SK-N-SH (cell line): ENCODE measurements at regions not wholly inside any gene's neighbourhood (a gene's known extent, or its start where the extent isn't known, plus 50 kb on each side); places are given as distances from the start of the nearest gene placed in this dataset.

Source experiments
- CTCF ChIA-PET: fragments of 300-600, 350-600 bp; formaldehyde crosslinking; extraction: SDS; loops from one replicate; lab custom pipeline; 2021; lab: Yijun Ruan, JAX
- POLR2A ChIA-PET: fragments of 350-600 bp; sonication (Branson Sonifier 250); formaldehyde crosslinking; extraction: SDS; loops from one replicate; lab custom pipeline; 2020; ENCODE audit warnings: antibody characterized with exemption, inconsistent platforms; lab: Yijun Ruan, JAX
- DNase-seq: peaks from one replicate; pipeline ENCODE4 v3.0.0; 2012
- H2AFZ ChIP-seq: fragments of 200-600 bp; sonication (generic); 2 replicates; pipeline ENCODE4 v1.8.1; 2016; ENCODE audit warnings: antibody characterized with exemption, mild to moderate bottlenecking, low read depth
- H3F3A ChIP-seq: fragments of 200-600 bp; sonication (generic); replicated peaks from 2 replicates; pipeline ENCODE3; 2016; ENCODE audit warnings: antibody characterized with exemption, mild to moderate bottlenecking; ENCODE audit not compliant: insufficient read depth
- H3K27ac ChIP-seq, 2 experiments: fragments of 200-500 bp in 1 of 2; fragments of 200-600 bp in 1 of 2; sonication (Bioruptor generic) in 1 of 2; sonication (generic), shearing (Covaris generic) in 1 of 2; 2 replicates each; pipeline versions ENCODE4 v1.5.1 to v1.6.1; 2014 to 2016; ENCODE audit warnings: low read depth in 2 of 2, inconsistent platforms in 1 of 2, low read length in 1 of 2, mild to moderate bottlenecking in 1 of 2, mixed read lengths in 1 of 2
- H3K27me3 ChIP-seq: fragments of 200-600 bp; sonication (generic), shearing (Covaris generic); 2 replicates; pipeline ENCODE4 v1.6.1; 2016; ENCODE audit warnings: mixed run types; ENCODE audit not compliant: insufficient read depth
- H3K36me3 ChIP-seq, 2 experiments: fragments of 200-500 bp in 1 of 2; fragments of 200-600 bp in 1 of 2; sonication (Bioruptor generic) in 1 of 2; sonication (generic) in 1 of 2; replicated peaks in 1 of 2; 2 replicates each; pipeline versions ENCODE3 to v1.5.1; 2014 to 2016; ENCODE audit warnings: low read length in 1 of 2, mild to moderate bottlenecking in 1 of 2; ENCODE audit not compliant: insufficient read depth in 2 of 2, control insufficient read depth in 1 of 2
- H3K4me1 ChIP-seq, 2 experiments: fragments of 200-500 bp in 1 of 2; fragments of 200-600 bp in 1 of 2; sonication (Bioruptor generic) in 1 of 2; sonication (generic), shearing (Covaris generic) in 1 of 2; 2 replicates each; pipeline versions ENCODE4 v1.5.1 to v1.6.1; 2014 to 2016; ENCODE audit warnings: low read depth in 1 of 2, low read length in 1 of 2, mixed run types in 1 of 2; ENCODE audit not compliant: insufficient read depth in 2 of 2, control insufficient read depth in 1 of 2
- H3K4me2 ChIP-seq: fragments of 200-600 bp; sonication (generic), shearing (Covaris generic); 2 replicates; pipeline ENCODE4 v1.6.1; 2017; ENCODE audit warnings: mixed run types
- H3K4me3 ChIP-seq, 2 experiments: fragments of 200-500 bp in 1 of 2; fragments of 200-600 bp in 1 of 2; sonication (Bioruptor generic) in 1 of 2; sonication (generic), shearing (Covaris generic) in 1 of 2; 2 replicates each; pipeline versions ENCODE4 v1.5.1 to v1.8.1; 2014 to 2016; ENCODE audit warnings: low read depth in 2 of 2, inconsistent platforms in 1 of 2, low read length in 1 of 2, mild to moderate bottlenecking in 1 of 2, mixed read lengths in 1 of 2, moderate library complexity in 1 of 2
- H3K79me2 ChIP-seq: fragments of 200-600 bp; sonication (generic); 2 replicates; pipeline ENCODE4 v1.8.1; 2017; ENCODE audit warnings: mild to moderate bottlenecking; ENCODE audit not compliant: insufficient read depth
- H3K9ac ChIP-seq: fragments of 200-600 bp; sonication (generic); 2 replicates; pipeline ENCODE4 v1.6.1; 2017; ENCODE audit warnings: mixed run types
- H3K9me2 ChIP-seq: fragments of 200-600 bp; sonication (generic); 2 replicates; pipeline ENCODE4 v1.6.1; 2017; ENCODE audit warnings: mixed run types
- H3K9me3 ChIP-seq: fragments of 200-600 bp; sonication (generic); 2 replicates; pipeline ENCODE4 v1.6.1; 2017; ENCODE audit warnings: mixed run types, mild to moderate bottlenecking, moderate library complexity
- H4K20me1 ChIP-seq: fragments of 200-600 bp; sonication (generic); 2 replicates; pipeline ENCODE4 v1.6.1; 2017; ENCODE audit warnings: mild to moderate bottlenecking, mixed run types; ENCODE audit not compliant: insufficient read depth
- CHD2 ChIP-seq: fragments of 150-350 bp; IDR thresholded peaks from 2 replicates; pipeline ENCODE4 v1.6.1; 2018; ENCODE audit warnings: low read length; ENCODE audit not compliant: partially characterized antibody
- ELF1 ChIP-seq: IDR thresholded peaks from 2 replicates; pipeline ENCODE4 v1.4.0; 2012
- EP300 ChIP-seq, 2 experiments: IDR thresholded peaks; 2 replicates each; pipeline versions ENCODE4 v1.4.0 to v1.6.1; 2012; ENCODE audit warnings: borderline replicate concordance in 1 of 2, low read depth in 1 of 2, low read length in 1 of 2
- FOSL2 ChIP-seq: IDR thresholded peaks from 2 replicates; pipeline ENCODE4 v1.4.0; 2012; ENCODE audit warnings: low read depth, mild to moderate bottlenecking, moderate library complexity, borderline replicate concordance
- FOXJ3 ChIP-seq: sonication (generic); formaldehyde crosslinking; IDR thresholded peaks from 2 replicates; pipeline ENCODE4 v1.5.1; 2020; ENCODE audit warnings: mild to moderate bottlenecking, missing genetic modification reagents
- GABPA ChIP-seq: IDR thresholded peaks from 2 replicates; pipeline ENCODE4 v1.4.0; 2012; ENCODE audit warnings: low read depth, mild to moderate bottlenecking
- JUND ChIP-seq: IDR thresholded peaks from 2 replicates; pipeline ENCODE4 v1.4.0; 2012
- NRF1 ChIP-seq: IDR thresholded peaks from 2 replicates; pipeline ENCODE4 v1.6.1; 2012; ENCODE audit warnings: low read depth, mild to moderate bottlenecking, low read length
- RCOR1 ChIP-seq: fragments of 150-350 bp; IDR thresholded peaks from 2 replicates; pipeline ENCODE4 v1.6.1; 2017; ENCODE audit warnings: antibody characterized with exemption, low read length
- RXRA ChIP-seq: IDR thresholded peaks from 2 replicates; pipeline ENCODE4 v1.4.0; 2012; ENCODE audit warnings: low read depth, mild to moderate bottlenecking, borderline replicate concordance
- SIN3A ChIP-seq: IDR thresholded peaks from 2 replicates; pipeline ENCODE4 v1.6.1; 2012; ENCODE audit warnings: low read depth, mild to moderate bottlenecking, low read length, moderate library complexity, borderline replicate concordance
- SMC3 ChIP-seq: IDR thresholded peaks from 2 replicates; pipeline ENCODE4 v1.6.1; 2012; ENCODE audit warnings: low read depth, low read length, improper control_type of control experiment
- TEAD4 ChIP-seq: IDR thresholded peaks from 2 replicates; pipeline ENCODE4 v1.4.0; 2012; ENCODE audit warnings: mild to moderate bottlenecking, borderline replicate concordance; ENCODE audit not compliant: insufficient read depth
- WGBS: methylation state at CpG from one replicate; pipeline ENCODE4 v1.1.6; 2017; ENCODE audit warnings: low lambda C conversion rate; 5-methylcytosine and 5-hydroxymethylcytosine counted together
- TF ChIP-seq, protein P1 (sequence below): fragments of 150-350 bp; IDR thresholded peaks from 2 replicates; pipeline ENCODE4 v1.6.1; 2016; ENCODE audit warnings: mild to moderate bottlenecking, low read depth, low read length
- TF ChIP-seq, protein P2 (sequence below): fragments of 150-350 bp; IDR thresholded peaks from 2 replicates; pipeline ENCODE4 v1.6.1; 2017; ENCODE audit warnings: antibody characterized with exemption, low read length, low read depth, borderline replicate concordance
- TF ChIP-seq, protein P3 (sequence below): IDR thresholded peaks from 2 replicates; pipeline ENCODE4; 2012
- TF ChIP-seq, protein P4 (sequence below): IDR thresholded peaks from 2 replicates; pipeline ENCODE4 v1.4.0; 2012; ENCODE audit warnings: low read depth
- TF ChIP-seq, protein P5 (sequence below): IDR thresholded peaks from 2 replicates; pipeline ENCODE4 v1.6.1; 2012; ENCODE audit warnings: mild to moderate bottlenecking, low read depth, low read length, moderate library complexity
- TF ChIP-seq, protein P6 (sequence below): IDR thresholded peaks from 2 replicates; pipeline ENCODE4 v1.4.0; 2012; ENCODE audit warnings: low read depth, borderline replicate concordance

DNA sequence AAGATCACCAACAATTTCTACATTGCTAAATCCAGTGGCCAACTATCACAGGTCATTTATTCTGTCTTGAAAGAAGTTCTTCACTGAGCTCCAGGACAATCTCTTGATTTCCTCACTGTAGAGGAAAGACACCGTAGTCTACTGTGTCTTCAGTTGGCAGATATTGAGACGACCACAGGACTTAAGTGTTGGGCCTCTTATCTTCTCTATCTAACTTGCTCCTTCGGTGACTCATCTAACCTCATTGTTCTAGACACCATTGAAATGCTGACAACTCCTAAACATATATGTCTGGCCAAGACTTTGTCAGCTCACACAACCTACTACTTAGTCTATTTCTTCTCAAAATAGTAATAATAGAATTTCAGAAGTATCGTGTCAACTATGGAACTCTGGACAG lies 425.8 kb downstream of the ARAP2 start:
- 10% methylated on average over 4 of the region's 4 CpGs for WGBS
- POLR2A ChIA-PET = no interaction called here
- no peak overlapping the region for H3K4me3 ChIP-seq
- H2AFZ ChIP-seq = no peak overlapping the region
- no peak for DNase-seq
- no peaks in the 10 kb centered on the region for H3K36me3 ChIP-seq
- H3F3A ChIP-seq = no peaks in the 10 kb centered on the region
- H3K9me2 ChIP-seq = no peaks in the 10 kb centered on the region
- no peak overlapping the region for H3K4me2 ChIP-seq
- TF ChIP-seq, protein P1, sequence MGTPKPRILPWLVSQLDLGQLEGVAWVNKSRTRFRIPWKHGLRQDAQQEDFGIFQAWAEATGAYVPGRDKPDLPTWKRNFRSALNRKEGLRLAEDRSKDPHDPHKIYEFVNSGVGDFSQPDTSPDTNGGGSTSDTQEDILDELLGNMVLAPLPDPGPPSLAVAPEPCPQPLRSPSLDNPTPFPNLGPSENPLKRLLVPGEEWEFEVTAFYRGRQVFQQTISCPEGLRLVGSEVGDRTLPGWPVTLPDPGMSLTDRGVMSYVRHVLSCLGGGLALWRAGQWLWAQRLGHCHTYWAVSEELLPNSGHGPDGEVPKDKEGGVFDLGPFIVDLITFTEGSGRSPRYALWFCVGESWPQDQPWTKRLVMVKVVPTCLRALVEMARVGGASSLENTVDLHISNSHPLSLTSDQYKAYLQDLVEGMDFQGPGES = no peak
- TF ChIP-seq NRF1 (no peak), FOSL2 (no peak), EP300 (IDR thresholded peaks at IDR 0.05; ENCODE audit: borderline replicate concordance in 1 of 2, low read depth in 1 of 2, low read length in 1 of 2) (no peak), RCOR1 (no peak), CHD2 (no peak), TEAD4 (no peak), GABPA (no peak), RXRA (no peak), JUND (no peak), SMC3 (no peak), FOXJ3 (no peak), SIN3A (no peak), ELF1 (no peak)
- TF ChIP-seq, protein P2, sequence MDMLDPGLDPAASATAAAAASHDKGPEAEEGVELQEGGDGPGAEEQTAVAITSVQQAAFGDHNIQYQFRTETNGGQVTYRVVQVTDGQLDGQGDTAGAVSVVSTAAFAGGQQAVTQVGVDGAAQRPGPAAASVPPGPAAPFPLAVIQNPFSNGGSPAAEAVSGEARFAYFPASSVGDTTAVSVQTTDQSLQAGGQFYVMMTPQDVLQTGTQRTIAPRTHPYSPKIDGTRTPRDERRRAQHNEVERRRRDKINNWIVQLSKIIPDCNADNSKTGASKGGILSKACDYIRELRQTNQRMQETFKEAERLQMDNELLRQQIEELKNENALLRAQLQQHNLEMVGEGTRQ = no peak
- TF ChIP-seq, protein P3, sequence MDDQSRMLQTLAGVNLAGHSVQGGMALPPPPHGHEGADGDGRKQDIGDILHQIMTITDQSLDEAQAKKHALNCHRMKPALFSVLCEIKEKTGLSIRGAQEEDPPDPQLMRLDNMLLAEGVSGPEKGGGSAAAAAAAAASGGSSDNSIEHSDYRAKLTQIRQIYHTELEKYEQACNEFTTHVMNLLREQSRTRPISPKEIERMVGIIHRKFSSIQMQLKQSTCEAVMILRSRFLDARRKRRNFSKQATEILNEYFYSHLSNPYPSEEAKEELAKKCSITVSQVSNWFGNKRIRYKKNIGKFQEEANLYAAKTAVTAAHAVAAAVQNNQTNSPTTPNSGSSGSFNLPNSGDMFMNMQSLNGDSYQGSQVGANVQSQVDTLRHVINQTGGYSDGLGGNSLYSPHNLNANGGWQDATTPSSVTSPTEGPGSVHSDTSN = no peak
- TF ChIP-seq, protein P4, sequence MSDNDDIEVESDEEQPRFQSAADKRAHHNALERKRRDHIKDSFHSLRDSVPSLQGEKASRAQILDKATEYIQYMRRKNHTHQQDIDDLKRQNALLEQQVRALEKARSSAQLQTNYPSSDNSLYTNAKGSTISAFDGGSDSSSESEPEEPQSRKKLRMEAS = no peak
- TF ChIP-seq, protein P5, sequence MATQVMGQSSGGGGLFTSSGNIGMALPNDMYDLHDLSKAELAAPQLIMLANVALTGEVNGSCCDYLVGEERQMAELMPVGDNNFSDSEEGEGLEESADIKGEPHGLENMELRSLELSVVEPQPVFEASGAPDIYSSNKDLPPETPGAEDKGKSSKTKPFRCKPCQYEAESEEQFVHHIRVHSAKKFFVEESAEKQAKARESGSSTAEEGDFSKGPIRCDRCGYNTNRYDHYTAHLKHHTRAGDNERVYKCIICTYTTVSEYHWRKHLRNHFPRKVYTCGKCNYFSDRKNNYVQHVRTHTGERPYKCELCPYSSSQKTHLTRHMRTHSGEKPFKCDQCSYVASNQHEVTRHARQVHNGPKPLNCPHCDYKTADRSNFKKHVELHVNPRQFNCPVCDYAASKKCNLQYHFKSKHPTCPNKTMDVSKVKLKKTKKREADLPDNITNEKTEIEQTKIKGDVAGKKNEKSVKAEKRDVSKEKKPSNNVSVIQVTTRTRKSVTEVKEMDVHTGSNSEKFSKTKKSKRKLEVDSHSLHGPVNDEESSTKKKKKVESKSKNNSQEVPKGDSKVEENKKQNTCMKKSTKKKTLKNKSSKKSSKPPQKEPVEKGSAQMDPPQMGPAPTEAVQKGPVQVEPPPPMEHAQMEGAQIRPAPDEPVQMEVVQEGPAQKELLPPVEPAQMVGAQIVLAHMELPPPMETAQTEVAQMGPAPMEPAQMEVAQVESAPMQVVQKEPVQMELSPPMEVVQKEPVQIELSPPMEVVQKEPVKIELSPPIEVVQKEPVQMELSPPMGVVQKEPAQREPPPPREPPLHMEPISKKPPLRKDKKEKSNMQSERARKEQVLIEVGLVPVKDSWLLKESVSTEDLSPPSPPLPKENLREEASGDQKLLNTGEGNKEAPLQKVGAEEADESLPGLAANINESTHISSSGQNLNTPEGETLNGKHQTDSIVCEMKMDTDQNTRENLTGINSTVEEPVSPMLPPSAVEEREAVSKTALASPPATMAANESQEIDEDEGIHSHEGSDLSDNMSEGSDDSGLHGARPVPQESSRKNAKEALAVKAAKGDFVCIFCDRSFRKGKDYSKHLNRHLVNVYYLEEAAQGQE = no peak
- TF ChIP-seq, protein P6, sequence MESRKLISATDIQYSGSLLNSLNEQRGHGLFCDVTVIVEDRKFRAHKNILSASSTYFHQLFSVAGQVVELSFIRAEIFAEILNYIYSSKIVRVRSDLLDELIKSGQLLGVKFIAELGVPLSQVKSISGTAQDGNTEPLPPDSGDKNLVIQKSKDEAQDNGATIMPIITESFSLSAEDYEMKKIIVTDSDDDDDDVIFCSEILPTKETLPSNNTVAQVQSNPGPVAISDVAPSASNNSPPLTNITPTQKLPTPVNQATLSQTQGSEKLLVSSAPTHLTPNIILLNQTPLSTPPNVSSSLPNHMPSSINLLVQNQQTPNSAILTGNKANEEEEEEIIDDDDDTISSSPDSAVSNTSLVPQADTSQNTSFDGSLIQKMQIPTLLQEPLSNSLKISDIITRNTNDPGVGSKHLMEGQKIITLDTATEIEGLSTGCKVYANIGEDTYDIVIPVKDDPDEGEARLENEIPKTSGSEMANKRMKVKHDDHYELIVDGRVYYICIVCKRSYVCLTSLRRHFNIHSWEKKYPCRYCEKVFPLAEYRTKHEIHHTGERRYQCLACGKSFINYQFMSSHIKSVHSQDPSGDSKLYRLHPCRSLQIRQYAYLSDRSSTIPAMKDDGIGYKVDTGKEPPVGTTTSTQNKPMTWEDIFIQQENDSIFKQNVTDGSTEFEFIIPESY = no peak
- H3K27ac ChIP-seq = no peak overlapping the region
- CTCF ChIA-PET = no interaction called here
- no peaks in the 10 kb centered on the region for H3K79me2 ChIP-seq
- no peak overlapping the region for H3K9ac ChIP-seq
- no peaks in the 10 kb centered on the region for H3K27me3 ChIP-seq
- no peaks in the 10 kb centered on the region for H4K20me1 ChIP-seq
- H3K9me3 ChIP-seq = no peaks in the 10 kb centered on the region
- no peaks in the 10 kb centered on the region for H3K4me1 ChIP-seq
